Activated naive CD4-positive, alpha-beta T cell treated with anti-CD3 and anti-CD28 coated beads, Interleukin-2, amount 50 U/mL, for 24 hours (primary cell): ENCODE measurements at regions not wholly inside any gene's neighbourhood (a gene's known extent, or its start where the extent isn't known, plus 50 kb on each side); places are given as distances from the start of the nearest gene placed in this dataset.
"Not testable (repeated sequence)": the region's sequence is repeated elsewhere in the genome, so short reads cannot be mapped to it uniquely, and the experiment has no call there.

Experiments
- H3K27ac Mint-ChIP-seq: one replicate; pipeline ENCODE4 v1.8.0; 2021; ENCODE audit warnings: mild to moderate bottlenecking, mixed read lengths
- H3K27me3 Mint-ChIP-seq: one replicate; pipeline ENCODE4 v1.8.0; 2021; ENCODE audit warnings: mixed read lengths
- H3K36me3 Mint-ChIP-seq: one replicate; pipeline ENCODE4 v1.8.0; 2021; ENCODE audit warnings: mixed read lengths
- H3K4me1 Mint-ChIP-seq: one replicate; pipeline ENCODE4 v1.8.0; 2021; ENCODE audit warnings: mixed read lengths
- H3K4me3 Mint-ChIP-seq: one replicate; pipeline ENCODE4 v1.8.0; 2021; ENCODE audit warnings: mild to moderate bottlenecking, mixed read lengths
- H3K9me3 Mint-ChIP-seq: one replicate; pipeline ENCODE4 v1.8.0; 2021; ENCODE audit warnings: mixed read lengths

DNA sequence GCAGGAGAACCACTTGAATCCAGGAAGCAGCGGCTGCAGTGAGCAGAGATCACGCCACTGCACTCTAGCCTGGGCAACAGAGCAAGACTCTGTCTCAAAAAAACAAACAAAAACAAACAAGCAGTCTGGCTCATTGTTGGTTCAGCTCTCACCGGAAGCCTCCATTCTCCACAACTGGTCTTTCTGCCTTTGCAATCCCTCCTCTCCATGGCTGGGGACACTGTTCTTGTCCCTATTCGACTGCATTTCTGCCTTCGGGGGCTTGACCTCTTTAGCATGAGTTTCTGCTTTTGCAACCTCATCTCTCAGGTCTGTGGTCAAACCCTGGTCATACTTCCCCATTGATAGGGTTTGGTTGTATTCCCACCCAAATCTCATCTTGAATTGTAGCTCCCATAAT, 216.3 kb upstream of the NR5A2 start:
- H3K4me1 Mint-ChIP-seq = no peaks in the 10 kb centered on the region
- H3K36me3 Mint-ChIP-seq = no peaks in the 10 kb centered on the region
- H3K9me3 Mint-ChIP-seq = no peaks in the 10 kb centered on the region
- H3K27ac Mint-ChIP-seq = no peak overlapping the region
- peaks cover 7% of the 10 kb centered on the region for H3K27me3 Mint-ChIP-seq
- no peak overlapping the region for H3K4me3 Mint-ChIP-seq

DNA sequence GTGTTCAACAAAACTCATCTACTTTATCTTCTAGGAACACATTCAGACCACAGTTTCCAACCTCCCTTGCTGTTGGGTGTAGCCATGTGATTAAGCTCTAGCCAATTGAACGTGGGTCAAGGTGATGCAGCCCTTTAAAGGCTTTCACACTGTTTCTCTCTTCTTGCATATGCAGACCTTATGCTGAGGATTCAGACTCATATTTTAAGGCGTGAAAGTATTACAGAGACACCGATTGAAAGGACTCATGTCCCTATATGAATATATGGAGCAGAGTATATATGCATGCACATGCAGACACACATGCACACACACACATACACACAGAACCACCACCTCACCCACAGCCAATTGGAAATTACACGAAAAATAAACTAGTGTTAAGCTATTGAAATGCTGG, 214.3 kb upstream of the NR5A2 start:
- H3K4me3 Mint-ChIP-seq = no peak overlapping the region
- no peak overlapping the region for H3K27ac Mint-ChIP-seq
- no peaks in the 10 kb centered on the region for H3K9me3 Mint-ChIP-seq
- H3K36me3 Mint-ChIP-seq = no peaks in the 10 kb centered on the region
- peaks cover 8% of the 10 kb centered on the region for H3K27me3 Mint-ChIP-seq
- H3K4me1 Mint-ChIP-seq = no peaks in the 10 kb centered on the region

DNA sequence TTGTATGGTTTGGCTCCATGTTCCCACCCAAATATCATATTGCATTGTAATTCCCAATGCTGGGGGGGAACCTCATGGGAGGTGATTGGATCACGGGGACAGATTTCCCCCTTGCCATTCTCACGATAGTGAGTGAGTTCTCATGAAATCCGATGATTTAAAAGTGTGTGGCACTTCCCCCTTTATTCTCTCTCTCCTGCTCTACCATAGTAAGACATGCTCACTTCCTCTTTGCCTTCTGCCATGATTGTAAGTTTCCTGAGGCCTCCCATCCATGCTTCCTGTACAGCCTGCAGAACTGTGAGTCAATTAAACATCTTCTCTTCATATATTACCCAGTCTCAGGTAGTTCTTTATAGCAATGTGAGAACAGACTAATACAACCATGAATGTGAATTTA, 211.6 kb upstream of the NR5A2 start:
- H3K36me3 Mint-ChIP-seq = no peaks in the 10 kb centered on the region
- no peak overlapping the region for H3K4me3 Mint-ChIP-seq
- no peak overlapping the region for H3K27ac Mint-ChIP-seq
- no peaks in the 10 kb centered on the region for H3K9me3 Mint-ChIP-seq
- H3K27me3 Mint-ChIP-seq = peaks cover 9% of the 10 kb centered on the region
- H3K4me1 Mint-ChIP-seq = no peaks in the 10 kb centered on the region

DNA sequence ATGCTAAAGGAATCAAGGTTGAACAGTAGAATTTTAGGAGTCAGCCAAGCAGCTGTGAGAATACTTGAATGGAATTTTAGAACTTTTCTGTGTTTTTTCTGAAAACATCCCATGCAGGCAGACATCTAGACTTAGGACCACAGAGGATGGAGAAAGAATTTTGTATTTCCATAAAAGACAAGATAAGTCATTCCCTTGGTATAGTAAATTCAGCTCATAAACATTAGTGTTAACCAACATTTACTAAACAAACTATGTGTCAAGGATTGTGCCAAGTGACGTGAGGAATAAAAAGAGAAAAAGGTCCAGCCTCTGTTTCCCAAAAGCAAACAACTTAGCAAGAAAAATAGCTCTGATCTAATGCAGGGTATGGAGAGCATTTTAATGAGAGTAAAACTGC, 210.2 kb upstream of the NR5A2 start:
- Mint-ChIP-seq H3K9me3 (no peaks in the 10 kb centered on the region), H3K27ac (no peak overlapping the region), H3K4me3 (no peak overlapping the region), H3K4me1 (no peaks in the 10 kb centered on the region), H3K27me3 (peaks cover 6% of the 10 kb centered on the region), H3K36me3 (no peaks in the 10 kb centered on the region)

DNA sequence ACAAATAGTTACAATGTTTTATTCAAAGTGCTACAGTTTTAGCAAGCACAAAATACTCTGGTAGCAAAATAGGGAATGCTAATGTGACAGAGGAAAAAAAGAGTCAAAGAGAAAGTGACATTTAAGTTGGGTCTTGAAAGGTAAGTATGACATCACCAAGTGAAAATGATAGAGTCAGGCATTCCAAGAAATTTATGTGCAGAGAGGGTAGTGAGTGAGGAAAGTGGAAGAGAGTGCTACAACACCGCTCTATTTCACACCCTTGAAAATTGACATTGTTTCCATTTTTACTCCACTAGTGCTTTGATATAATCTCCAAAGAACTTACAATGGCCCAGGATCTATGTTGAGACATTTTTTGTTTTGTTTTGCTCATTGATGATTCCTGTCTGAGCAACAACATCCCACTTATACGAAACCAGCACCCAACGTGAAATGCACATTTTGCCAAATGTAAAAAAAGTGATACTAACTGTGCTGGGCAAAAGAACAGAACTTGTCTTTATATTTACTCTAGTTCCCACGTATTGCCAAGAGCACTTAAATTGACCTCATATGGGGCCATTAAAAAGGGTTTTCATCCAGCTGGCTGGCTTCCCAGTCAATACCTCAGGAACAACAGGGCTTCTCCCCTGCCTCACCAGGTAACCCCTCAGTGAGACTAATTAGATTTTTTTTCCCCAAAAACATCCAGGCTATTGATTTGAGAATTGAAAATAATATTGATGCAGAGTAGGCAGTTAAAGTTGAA, 206.3 kb upstream of the NR5A2 start:
- no peaks in the 10 kb centered on the region for H3K36me3 Mint-ChIP-seq
- H3K4me3 Mint-ChIP-seq = no peak overlapping the region
- H3K27me3 Mint-ChIP-seq = peaks cover 3% of the 10 kb centered on the region
- no peak overlapping the region for H3K27ac Mint-ChIP-seq
- H3K9me3 Mint-ChIP-seq = no peaks in the 10 kb centered on the region
- no peaks in the 10 kb centered on the region for H3K4me1 Mint-ChIP-seq

DNA sequence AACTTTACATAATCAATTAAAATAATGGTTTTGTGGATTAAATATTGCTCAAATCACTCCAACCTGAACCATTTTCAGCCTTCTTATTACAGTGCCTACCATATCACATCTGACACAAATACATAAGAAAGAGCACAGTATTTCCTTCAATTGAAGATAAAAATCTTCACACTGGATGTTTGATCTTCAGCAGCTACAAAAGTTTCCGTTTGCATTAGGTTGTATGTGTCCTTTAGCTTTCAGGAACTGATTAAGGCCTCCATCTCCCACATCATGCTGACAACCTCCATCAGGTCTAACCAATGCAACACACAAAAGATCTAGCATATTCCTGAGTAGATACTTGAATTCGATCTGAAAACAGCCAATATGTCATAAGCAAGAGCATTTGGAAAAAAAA, 195.1 kb upstream of the NR5A2 start:
- Mint-ChIP-seq H3K9me3 (peaks cover 10% of the 10 kb centered on the region), H3K27me3 (peaks cover 10% of the 10 kb centered on the region), H3K27ac (no peak overlapping the region), H3K4me1 (no peaks in the 10 kb centered on the region), H3K36me3 (no peaks in the 10 kb centered on the region), H3K4me3 (no peak overlapping the region)

DNA sequence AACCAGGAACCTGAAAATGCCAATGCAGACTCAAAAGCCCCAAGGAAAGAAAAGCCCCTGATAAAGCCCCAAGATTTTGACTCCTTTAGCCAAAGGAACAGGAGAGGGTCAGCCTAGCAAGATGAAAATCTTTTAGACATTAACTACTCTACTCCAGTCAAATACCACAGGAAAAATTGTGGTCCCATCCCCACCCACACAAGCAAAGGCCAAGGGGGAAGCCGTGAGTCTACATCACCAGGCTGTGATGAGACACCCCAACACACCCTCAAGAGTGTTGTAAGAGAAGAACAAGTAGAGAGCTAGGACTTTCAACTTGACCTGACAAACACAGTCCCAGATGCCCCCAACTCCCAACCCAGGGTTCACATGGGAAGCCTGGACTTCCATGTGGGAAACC, 192.8 kb upstream of the NR5A2 start:
- Mint-ChIP-seq H3K9me3 (peaks cover 14% of the 10 kb centered on the region), H3K36me3 (no peaks in the 10 kb centered on the region), H3K27ac (no peak overlapping the region), H3K27me3 (peaks cover 14% of the 10 kb centered on the region), H3K4me1 (no peaks in the 10 kb centered on the region), H3K4me3 (no peak overlapping the region)

DNA sequence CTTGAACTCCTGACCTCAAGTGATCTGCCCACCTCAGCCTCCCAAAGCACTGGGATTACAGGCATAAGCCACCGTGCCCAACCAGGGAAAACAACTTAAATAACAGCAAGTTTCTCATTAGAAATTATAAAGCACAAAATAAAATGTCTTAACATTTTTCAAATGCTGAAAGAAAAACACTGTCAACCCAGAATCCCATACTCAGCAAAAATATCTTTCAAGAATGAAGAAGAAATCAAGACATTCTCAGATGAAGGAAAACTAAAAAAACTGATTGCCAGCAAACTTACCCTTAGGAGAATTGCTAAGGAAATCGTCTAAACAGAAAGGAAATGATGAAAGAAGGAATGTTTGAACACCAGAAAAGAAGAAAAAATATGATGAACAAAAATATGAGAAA, 191.1 kb upstream of the NR5A2 start:
- no peak overlapping the region for H3K4me3 Mint-ChIP-seq
- peaks cover 14% of the 10 kb centered on the region for H3K9me3 Mint-ChIP-seq
- H3K4me1 Mint-ChIP-seq = no peaks in the 10 kb centered on the region

DNA sequence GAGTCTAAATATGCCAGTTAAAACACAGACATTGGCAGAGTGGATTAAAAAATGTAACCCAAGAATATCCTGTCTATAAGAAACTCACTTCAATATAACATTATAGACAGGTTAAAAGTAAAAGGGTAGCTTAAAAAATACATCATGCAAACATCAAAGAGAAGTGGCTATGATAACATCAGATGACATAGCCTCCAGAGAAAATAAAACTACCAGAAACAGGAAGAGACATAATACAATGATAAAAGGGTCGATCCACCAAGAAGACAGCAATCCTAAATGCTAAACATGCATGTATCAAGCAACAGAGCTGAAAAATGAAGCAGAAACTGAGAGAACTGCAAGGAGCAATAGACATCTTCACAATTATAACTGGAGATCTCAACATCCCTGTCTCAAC, 190.2 kb upstream of the NR5A2 start:
- H3K4me1 Mint-ChIP-seq = no peaks in the 10 kb centered on the region
- H3K27ac Mint-ChIP-seq = no peak overlapping the region
- H3K36me3 Mint-ChIP-seq = no peaks in the 10 kb centered on the region
- H3K4me3 Mint-ChIP-seq = no peak overlapping the region
- H3K27me3 Mint-ChIP-seq = peaks cover 13% of the 10 kb centered on the region
- peaks cover 14% of the 10 kb centered on the region for H3K9me3 Mint-ChIP-seq

More for the DNA sequence above, 191.1 kb upstream of the NR5A2 start:
- Mint-ChIP-seq H3K36me3 (no peaks in the 10 kb centered on the region), H3K27ac (no peak overlapping the region), H3K27me3 (peaks cover 13% of the 10 kb centered on the region)

DNA sequence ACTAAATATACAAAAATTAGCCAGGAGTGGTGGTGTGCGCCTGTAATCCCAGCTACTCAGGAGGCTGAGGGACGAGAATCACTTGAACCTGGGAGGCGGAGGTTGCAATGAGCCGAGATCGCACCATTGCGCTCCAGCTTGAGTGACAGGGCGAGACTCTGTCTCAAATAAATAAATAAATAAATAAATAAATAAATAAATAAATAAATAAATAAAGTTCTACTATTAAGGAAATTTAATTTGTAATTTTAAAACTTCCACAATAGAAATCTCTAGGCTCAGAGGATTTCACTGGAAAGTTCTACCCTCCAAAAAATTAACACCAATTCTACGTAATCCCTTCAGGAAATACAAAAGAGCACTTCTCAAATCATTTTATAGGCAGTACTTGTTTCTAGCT, 187.9 kb upstream of the NR5A2 start:
- Mint-ChIP-seq H3K27me3 (peaks cover 13% of the 10 kb centered on the region), H3K9me3 (peaks cover 14% of the 10 kb centered on the region)
- H3K36me3 Mint-ChIP-seq, H3K27ac Mint-ChIP-seq, H3K4me3 Mint-ChIP-seq, H3K4me1 Mint-ChIP-seq: not testable (repeated sequence)

DNA sequence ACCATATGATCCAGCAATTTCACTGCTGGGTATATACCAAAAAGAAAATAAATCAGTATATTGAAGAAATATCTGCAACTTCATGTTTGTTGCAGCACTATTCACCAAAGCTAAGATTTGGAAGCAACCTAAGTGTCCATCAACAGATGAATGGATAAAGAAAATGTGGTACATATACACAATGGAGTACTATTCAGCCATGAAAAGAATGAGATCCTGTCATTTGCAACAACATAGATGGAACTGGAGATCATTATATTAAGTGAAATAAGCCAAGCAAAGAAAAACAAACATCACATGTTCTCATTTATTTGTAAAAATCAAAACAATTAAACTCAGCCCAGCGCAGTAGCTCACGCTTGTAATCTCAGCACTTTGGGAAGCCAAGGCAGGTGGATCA, 184.4 kb upstream of the NR5A2 start:
- not testable (repeated sequence) for H3K4me1 Mint-ChIP-seq, H3K4me3 Mint-ChIP-seq, H3K27ac Mint-ChIP-seq, H3K27me3 Mint-ChIP-seq, H3K9me3 Mint-ChIP-seq, H3K36me3 Mint-ChIP-seq

DNA sequence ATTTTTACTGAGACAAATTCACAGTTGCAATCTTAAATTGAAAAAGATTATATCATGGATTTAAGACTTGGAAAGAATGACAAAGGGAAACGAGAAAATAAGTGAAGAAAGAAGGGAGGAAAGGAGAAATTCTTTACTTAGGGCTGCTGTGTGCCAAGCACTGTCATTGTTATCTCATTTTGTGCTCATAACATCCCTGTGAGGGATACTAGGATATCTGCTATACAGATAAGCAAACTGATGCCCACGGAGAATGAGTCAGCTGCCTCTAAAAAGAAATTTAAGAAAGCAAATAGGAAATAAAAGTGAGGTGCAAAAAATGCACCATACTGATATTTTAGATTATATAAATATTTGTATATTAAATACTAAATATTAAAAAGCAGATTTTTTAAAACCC, 183.6 kb upstream of the NR5A2 start:
- Mint-ChIP-seq H3K27ac (peak overlapping the region; percentile 13), H3K4me1 (no peaks in the 10 kb centered on the region), H3K4me3 (no peak overlapping the region), H3K36me3 (no peaks in the 10 kb centered on the region), H3K27me3 (peaks cover 6% of the 10 kb centered on the region), H3K9me3 (peaks cover 2% of the 10 kb centered on the region)

DNA sequence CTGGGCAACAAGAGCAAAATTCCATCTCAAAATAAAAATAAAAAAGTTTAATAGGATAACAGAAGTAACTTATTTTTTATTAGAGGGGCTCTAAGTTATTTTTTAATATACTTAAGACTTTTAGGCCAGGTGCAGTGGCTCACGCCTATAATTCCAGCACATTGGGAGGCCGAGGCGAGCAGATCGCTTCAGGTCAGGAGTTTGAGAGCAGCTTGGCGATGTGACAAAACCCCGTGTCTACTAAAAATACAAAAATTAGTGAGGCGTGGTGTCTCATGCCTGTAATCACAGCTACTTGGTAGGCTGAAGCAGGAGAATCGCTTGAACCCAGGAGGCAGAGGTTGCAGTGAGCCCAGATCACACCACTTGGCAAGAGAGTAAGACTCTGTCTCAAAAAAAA, 180.5 kb upstream of the NR5A2 start:
- no peaks in the 10 kb centered on the region for H3K36me3 Mint-ChIP-seq
- no peak overlapping the region for H3K27ac Mint-ChIP-seq
- no peaks in the 10 kb centered on the region for H3K4me1 Mint-ChIP-seq
- H3K27me3 Mint-ChIP-seq = peaks cover 6% of the 10 kb centered on the region
- no peak overlapping the region for H3K4me3 Mint-ChIP-seq
- H3K9me3 Mint-ChIP-seq = no peaks in the 10 kb centered on the region

DNA sequence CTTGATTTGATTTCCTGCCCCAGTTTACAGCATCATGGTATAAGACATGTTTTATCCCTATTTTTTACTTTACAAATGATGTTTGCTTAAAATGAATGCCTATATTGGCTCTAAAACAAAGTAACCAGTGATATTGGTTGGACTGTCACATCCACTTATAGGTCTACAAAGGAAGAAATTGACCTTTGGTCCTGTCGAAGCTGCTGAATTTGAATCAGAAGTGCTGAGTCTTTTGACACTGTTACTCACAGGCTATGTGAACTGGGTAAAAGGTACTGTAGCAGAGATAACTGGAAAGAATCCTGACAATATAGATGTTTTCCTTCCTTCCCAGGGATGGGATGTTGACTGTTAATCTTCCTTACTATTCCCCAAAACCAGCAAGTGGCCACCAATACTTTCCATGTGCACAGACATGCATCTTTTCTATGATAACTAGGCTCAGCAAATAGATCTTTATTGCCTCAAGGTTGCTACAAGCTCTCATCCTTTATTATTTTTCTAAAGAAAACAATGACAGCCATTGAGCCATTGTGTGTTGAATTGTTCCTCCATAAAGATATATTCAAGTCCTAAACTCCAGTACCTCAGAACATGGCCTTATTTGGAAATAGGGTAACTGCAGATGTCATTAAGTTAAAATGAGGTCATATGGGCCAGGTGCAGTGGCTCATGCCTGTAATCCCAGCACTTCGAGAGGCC, 175.9 kb upstream of the NR5A2 start:
- H3K27ac Mint-ChIP-seq = no peak overlapping the region

DNA sequence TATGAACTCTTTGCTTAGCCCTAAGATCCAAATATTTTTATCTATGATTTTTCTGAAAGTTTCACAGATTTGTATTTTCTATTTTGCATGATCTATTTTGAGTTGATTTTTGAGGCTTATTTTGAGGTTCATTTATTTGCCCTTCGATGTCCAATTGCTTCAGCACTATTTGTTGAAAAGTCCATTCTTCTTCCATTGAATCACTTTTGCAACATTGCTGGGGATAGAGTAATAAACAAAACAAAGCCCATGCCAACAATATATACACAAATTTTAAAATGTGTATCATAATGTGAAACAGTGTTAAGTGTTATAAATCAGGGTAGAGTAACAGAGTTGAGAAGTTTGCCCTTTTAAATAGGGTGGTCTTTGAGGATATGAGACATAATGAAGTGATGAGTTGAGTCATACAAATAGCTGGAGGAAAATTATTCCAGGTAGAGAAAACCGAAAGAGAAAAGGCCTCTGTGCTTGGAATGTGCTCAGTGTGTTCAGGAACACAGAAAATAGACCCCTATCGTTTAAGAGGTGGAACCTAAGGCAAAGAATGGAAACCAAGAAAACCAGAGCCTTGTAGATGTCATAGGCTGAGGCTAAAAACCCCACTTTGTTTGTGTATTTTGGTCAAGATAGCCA, 172.7 kb upstream of the NR5A2 start:
- H3K27ac Mint-ChIP-seq = no peak overlapping the region
- peaks cover 12% of the 10 kb centered on the region for H3K27me3 Mint-ChIP-seq
- H3K4me3 Mint-ChIP-seq = no peak overlapping the region
- peaks cover 5% of the 10 kb centered on the region for H3K4me1 Mint-ChIP-seq
- no peaks in the 10 kb centered on the region for H3K36me3 Mint-ChIP-seq
- H3K9me3 Mint-ChIP-seq = no peaks in the 10 kb centered on the region

More for the DNA sequence above, 175.9 kb upstream of the NR5A2 start:
- Mint-ChIP-seq H3K4me3 (no peak overlapping the region), H3K4me1 (no peaks in the 10 kb centered on the region), H3K36me3 (no peaks in the 10 kb centered on the region), H3K27me3 (peaks cover 9% of the 10 kb centered on the region), H3K9me3 (no peaks in the 10 kb centered on the region)

DNA sequence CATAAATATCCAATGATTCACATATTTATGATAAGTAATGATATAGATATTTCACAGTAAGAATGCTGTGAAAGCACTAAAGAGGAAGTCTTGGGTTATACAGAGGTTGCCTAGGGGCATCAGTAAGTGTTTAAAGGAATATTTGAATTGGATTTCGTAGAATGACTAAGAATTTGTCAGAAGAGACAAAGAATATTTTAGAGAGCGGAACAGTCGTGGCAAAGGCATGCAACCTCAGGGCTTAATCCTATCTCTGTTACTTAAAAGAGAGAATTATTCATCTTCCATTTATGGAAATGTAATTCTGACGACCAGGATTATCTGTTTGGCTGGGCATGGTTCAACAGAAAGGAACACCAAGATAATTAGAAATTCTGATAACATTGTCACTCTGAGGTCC, 171.9 kb upstream of the NR5A2 start:
- no peak overlapping the region for H3K4me3 Mint-ChIP-seq
- H3K27ac Mint-ChIP-seq = no peak overlapping the region
- peaks cover 12% of the 10 kb centered on the region for H3K27me3 Mint-ChIP-seq
- peaks cover 5% of the 10 kb centered on the region for H3K4me1 Mint-ChIP-seq
- H3K36me3 Mint-ChIP-seq = no peaks in the 10 kb centered on the region
- H3K9me3 Mint-ChIP-seq = no peaks in the 10 kb centered on the region
